Immature natural killer cell (primary cell): ENCODE measurements at regions not wholly inside any gene's neighbourhood (a gene's known extent, or its start where the extent isn't known, plus 50 kb on each side); places are given as distances from the start of the nearest gene placed in this dataset.
"Not testable (repeated sequence)": the region's sequence is repeated elsewhere in the genome, so short reads cannot be mapped to it uniquely, and the experiment has no call there.

Source experiments
- DNase-seq, 3 donors: peaks; one replicate each; pipeline ENCODE4 v3.0.0; 2022; ENCODE audit warnings: mixed read lengths in 1 of 3
- H3K27ac Mint-ChIP-seq, 6 donors: one replicate each; pipeline ENCODE4 v1.8.0; 2020; ENCODE audit warnings: mixed read lengths in 6 of 6, mild to moderate bottlenecking in 5 of 6, inconsistent platforms in 4 of 6, moderate library complexity in 3 of 6
- H3K27me3 Mint-ChIP-seq, 3 donors: one replicate each; pipeline ENCODE4 v1.8.0; 2020 to 2021; ENCODE audit warnings: low read depth in 3 of 3, mild to moderate bottlenecking in 3 of 3, mixed read lengths in 3 of 3, moderate library complexity in 3 of 3, inconsistent platforms in 1 of 3
- H3K36me3 Mint-ChIP-seq, 3 donors: one replicate each; pipeline ENCODE4 v1.8.0; 2020; ENCODE audit warnings: mixed read lengths in 3 of 3, inconsistent platforms in 2 of 3, mild to moderate bottlenecking in 2 of 3
- H3K4me1 Mint-ChIP-seq, 2 donors: one replicate each; pipeline ENCODE4 v1.8.0; 2020; ENCODE audit warnings: inconsistent platforms in 2 of 2, mild to moderate bottlenecking in 2 of 2, mixed read lengths in 2 of 2, moderate library complexity in 1 of 2
- H3K4me3 Mint-ChIP-seq, 5 donors: one replicate each; pipeline ENCODE4 v1.8.0; 2020; ENCODE audit warnings: mild to moderate bottlenecking in 5 of 5, mixed read lengths in 5 of 5, inconsistent platforms in 3 of 5, moderate library complexity in 3 of 5
- H3K9me3 Mint-ChIP-seq, 6 donors: one replicate each; pipeline ENCODE4 v1.8.0; 2020; ENCODE audit warnings: mild to moderate bottlenecking in 6 of 6, mixed read lengths in 6 of 6, inconsistent platforms in 4 of 6, moderate library complexity in 3 of 6

DNA sequence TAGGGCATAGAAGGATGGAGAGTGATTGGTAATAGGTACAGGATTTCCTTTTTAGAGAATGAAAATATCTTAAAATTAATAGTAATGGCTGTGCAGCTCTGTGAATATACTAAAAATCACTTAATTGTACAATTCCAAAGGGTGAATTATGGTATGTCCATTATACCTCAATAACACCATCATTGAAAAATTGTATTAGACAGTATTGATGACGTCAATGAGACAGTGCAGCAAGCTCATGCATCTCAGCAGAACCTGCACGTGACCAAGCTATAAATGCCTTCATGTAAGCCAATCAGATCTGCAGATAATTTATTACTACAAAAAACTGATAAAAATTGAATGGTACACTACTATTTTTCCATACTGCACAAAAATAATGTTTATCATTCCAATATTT lies 354.4 kb upstream of the CDH19 start:
- Mint-ChIP-seq H3K4me1 (no peaks in the 10 kb centered on the region), H3K9me3 (peaks cover 0 to 32% (median 6%) of the 10 kb centered on the region in 6 donors), H3K4me3 (no peak overlapping the region), H3K27ac (no peak overlapping the region), H3K36me3 (no peaks in the 10 kb centered on the region), H3K27me3 (peaks cover 0 to 2% (median 0%) of the 10 kb centered on the region in 3 donors)
- no peak for DNase-seq

DNA sequence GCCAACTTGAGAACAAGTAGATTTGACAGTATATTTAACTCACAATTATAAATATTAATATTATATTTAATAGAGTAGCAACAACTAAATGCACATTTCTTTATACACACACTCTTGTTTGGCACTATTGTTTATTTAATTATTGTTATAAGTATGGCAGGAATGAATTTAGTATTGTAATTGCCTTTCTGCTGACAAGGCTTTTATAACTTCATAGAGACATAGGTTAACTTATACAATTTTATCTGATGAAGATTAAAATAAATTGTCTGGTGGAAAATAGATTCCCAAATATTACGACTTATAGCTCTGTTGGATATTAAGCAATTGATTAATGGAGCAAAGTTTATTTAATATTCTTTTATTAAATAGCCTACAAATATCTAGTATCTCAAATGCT lies 347.9 kb upstream of the CDH19 start:
- H3K36me3 Mint-ChIP-seq: no peaks in the 10 kb centered on the region
- no peaks in the 10 kb centered on the region for H3K27me3 Mint-ChIP-seq
- no peak overlapping the region for H3K4me3 Mint-ChIP-seq
- no peak overlapping the region for H3K27ac Mint-ChIP-seq
- DNase-seq: no peak
- peaks cover 2 to 47% (median 26%) of the 10 kb centered on the region in 6 donors for H3K9me3 Mint-ChIP-seq
- no peaks in the 10 kb centered on the region for H3K4me1 Mint-ChIP-seq

DNA sequence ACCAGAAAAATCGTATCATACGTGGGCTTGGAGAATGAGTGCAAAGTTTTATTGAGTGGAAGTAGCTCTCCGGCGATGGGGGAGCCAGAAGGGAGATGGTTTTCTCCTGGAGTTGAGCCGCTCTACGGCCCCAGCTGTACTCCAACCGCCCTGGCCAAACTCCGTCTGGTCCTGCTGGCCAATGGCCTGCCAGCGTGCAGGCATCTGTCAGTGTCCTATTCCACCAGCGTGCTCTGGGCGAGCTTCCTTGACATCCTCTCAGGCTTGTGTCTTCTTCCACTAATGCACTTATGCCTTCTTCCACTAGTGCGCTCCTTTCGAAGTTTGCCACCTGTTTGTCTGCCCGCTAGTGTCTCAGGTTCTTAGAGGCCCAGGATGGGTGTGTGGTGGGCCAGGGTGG lies 345.5 kb upstream of the CDH19 start:
- no peaks in the 10 kb centered on the region for H3K27me3 Mint-ChIP-seq
- H3K4me1 Mint-ChIP-seq: no peaks in the 10 kb centered on the region
- DNase-seq: no peak
- H3K36me3 Mint-ChIP-seq: no peaks in the 10 kb centered on the region
- H3K9me3 Mint-ChIP-seq: peaks cover 6 to 49% (median 33%) of the 10 kb centered on the region in 6 donors
- H3K4me3 Mint-ChIP-seq: no peak overlapping the region
- H3K27ac Mint-ChIP-seq: no peak overlapping the region

DNA sequence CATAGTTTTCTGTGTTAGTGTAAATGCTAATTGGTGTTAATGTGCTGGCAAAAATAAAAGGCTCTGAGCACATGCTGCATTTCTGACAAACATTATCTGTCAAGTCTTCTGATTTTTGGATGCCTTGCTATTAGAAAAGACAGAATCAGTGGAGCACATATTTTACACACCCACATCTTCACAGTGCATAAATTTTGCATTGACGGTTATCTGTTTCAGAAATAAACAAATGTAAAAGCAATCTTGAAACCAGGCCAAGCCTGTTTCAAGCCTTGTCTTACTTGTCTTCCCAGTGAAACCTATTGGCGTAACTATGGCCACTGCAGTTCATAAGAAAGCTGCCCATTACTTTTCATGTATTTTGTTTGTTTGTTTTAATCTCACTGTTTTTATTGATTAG lies 333.7 kb upstream of the CDH19 start:
- H3K4me3 Mint-ChIP-seq: no peak overlapping the region
- no peak overlapping the region for H3K27ac Mint-ChIP-seq
- peaks cover 0 to 6% (median 0%) of the 10 kb centered on the region in 3 donors for H3K36me3 Mint-ChIP-seq
- H3K27me3 Mint-ChIP-seq: no peaks in the 10 kb centered on the region
- H3K9me3 Mint-ChIP-seq: peaks cover 2 to 30% (median 18%) of the 10 kb centered on the region in 6 donors
- no peak for DNase-seq
- no peaks in the 10 kb centered on the region for H3K4me1 Mint-ChIP-seq

DNA sequence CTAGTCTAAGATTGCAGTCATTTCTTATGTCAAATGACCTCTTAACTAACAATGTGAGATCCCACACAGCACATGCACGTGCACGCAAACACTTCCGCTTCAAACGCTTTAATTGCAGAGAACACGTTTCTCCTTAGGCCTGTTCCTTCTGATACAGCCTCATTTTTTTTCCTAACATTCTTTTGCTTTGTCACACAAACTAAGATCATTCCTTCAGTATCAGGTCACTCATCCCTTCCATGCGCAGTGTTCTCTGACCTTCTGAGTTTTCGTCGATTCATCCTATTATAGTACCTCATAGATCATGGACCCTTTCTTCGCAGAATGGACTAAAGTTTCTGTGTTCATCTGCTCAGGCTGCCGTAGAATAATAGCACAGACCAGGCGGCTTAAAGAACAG lies 327.1 kb upstream of the CDH19 start:
- H3K27ac Mint-ChIP-seq: no peak overlapping the region
- no peaks in the 10 kb centered on the region for H3K27me3 Mint-ChIP-seq
- no peak for DNase-seq
- H3K4me1 Mint-ChIP-seq: no peaks in the 10 kb centered on the region
- peaks cover 2 to 26% (median 15%) of the 10 kb centered on the region in 6 donors for H3K9me3 Mint-ChIP-seq
- peaks cover 0 to 3% (median 0%) of the 10 kb centered on the region in 3 donors for H3K36me3 Mint-ChIP-seq
- no peak overlapping the region for H3K4me3 Mint-ChIP-seq

DNA sequence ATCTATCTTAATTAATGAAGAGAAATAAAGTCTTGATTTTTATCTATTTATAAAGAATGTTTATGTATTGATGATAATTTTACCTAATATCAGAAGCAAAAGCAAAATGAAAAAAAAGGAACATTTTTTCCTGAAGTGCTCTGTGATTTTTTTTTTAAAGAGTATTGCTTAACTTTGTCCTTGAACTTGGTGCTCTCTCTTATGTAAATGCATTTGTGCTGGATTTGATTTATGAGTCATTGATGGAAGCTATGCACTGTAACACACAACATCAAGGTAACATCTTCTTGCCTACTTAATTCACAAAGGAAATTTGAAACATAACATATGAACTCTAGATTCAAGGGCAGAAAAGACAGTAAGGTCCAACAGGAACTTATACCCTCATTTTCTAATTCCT lies 312.9 kb upstream of the CDH19 start:
- no peaks in the 10 kb centered on the region for H3K36me3 Mint-ChIP-seq
- no peak overlapping the region for H3K27ac Mint-ChIP-seq
- no peaks in the 10 kb centered on the region for H3K4me1 Mint-ChIP-seq
- no peak for DNase-seq
- no peaks in the 10 kb centered on the region for H3K27me3 Mint-ChIP-seq
- no peak overlapping the region for H3K4me3 Mint-ChIP-seq
- H3K9me3 Mint-ChIP-seq: peaks cover 0 to 20% (median 6%) of the 10 kb centered on the region in 6 donors

DNA sequence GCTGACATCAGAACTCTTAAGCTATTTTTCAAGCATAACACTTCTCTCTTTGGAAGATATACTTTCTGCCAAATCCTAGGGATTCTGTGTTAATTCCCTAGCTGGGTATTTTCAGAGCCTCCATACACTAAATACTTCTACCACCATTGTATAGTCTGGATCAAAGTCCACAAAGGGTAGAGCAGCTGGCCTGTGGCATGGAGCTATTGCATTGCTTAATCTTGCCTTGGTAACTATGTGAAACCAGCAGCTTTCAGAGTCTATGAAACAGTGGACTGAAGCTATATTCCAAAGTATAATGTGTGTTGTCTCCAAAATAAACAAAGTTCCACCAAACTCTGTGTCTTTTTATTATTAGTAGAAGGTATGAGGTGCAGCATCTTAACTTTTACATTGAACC lies 296.9 kb upstream of the CDH19 start:
- DNase-seq: no peak
- peaks cover 0 to 2% (median 0%) of the 10 kb centered on the region in 3 donors for H3K27me3 Mint-ChIP-seq
- no peaks in the 10 kb centered on the region for H3K36me3 Mint-ChIP-seq
- H3K9me3 Mint-ChIP-seq: peaks cover 6 to 29% (median 10%) of the 10 kb centered on the region in 6 donors
- no peaks in the 10 kb centered on the region for H3K4me1 Mint-ChIP-seq
- H3K4me3 Mint-ChIP-seq: no peak overlapping the region
- H3K27ac Mint-ChIP-seq: no peak overlapping the region

DNA sequence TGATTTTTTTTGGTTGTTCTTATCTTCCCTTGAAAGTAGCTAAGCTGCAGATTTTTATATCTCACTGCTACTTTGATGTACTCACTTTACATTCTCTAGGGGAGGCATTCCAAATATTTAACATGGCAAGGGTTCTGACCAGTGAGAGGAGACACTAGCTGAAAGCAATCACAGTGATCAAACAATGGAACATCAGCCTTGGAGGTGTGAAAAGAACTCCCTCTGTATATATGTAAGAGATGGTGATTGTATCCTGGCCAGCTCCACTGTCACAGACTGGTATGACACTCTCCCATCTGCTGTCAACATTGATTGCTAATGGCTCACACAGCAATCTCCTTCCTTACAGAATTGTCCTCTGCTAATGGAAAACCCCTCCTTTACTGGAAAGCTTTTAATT lies 291.7 kb upstream of the CDH19 start:
- Mint-ChIP-seq H3K27ac (no peak overlapping the region), H3K36me3 (no peaks in the 10 kb centered on the region)

DNA sequence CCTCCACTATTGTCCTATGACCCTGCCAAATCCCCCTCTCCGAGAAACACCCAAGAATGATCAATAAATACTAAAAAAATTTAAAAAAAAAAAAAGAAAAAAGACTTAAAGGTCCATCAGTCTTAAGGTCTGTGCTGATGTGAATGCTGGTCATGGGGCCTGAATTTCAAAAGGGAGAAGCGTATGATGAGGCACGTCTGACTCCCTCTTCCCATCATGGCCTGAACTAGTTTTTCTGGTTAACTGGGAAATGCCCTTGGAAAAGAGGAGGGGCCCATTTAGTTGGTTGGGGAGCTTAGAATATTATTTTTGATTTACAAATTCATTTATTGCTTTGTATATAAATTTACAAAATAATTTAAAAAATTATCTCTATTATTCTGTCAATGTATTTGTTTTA lies 291.0 kb upstream of the CDH19 start:
- H3K4me3 Mint-ChIP-seq: no peak overlapping the region
- H3K27me3 Mint-ChIP-seq: peaks cover 0 to 2% (median 0%) of the 10 kb centered on the region in 3 donors

More for the DNA sequence above, 291.7 kb upstream of the CDH19 start:
- no peak for DNase-seq
- Mint-ChIP-seq H3K9me3 (peaks cover 2 to 19% (median 14%) of the 10 kb centered on the region in 6 donors), H3K27me3 (peaks cover 0 to 2% (median 0%) of the 10 kb centered on the region in 3 donors), H3K4me1 (no peaks in the 10 kb centered on the region), H3K4me3 (no peak overlapping the region)

DNA sequence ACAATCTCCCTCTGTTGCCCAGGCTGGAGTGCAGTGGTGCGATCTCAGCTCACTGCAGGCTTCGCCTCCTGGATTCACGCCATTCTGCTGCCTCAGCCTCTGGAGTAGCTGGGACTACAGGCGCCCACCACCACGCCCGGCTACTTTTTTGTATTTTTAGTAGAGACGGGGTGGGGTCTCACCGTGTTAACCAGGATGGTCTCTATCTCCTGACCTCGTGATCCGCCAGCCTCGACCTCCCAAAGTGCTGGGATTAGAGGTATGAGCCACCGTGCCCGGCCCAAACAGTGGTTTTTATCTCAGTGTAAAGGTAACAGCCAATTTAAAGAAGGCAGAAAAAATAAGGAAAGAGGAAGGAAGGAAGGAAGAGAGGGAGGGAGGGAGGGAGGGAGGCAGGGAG lies 288.5 kb upstream of the CDH19 start:
- not testable (repeated sequence) for H3K4me1 Mint-ChIP-seq, DNase-seq, H3K27me3 Mint-ChIP-seq

More for the DNA sequence above, 291.0 kb upstream of the CDH19 start:
- Mint-ChIP-seq H3K9me3 (peaks cover 2 to 22% (median 9%) of the 10 kb centered on the region in 6 donors), H3K27ac (no peak overlapping the region), H3K4me1 (no peaks in the 10 kb centered on the region), H3K36me3 (no peaks in the 10 kb centered on the region)
- no peak for DNase-seq

DNA sequence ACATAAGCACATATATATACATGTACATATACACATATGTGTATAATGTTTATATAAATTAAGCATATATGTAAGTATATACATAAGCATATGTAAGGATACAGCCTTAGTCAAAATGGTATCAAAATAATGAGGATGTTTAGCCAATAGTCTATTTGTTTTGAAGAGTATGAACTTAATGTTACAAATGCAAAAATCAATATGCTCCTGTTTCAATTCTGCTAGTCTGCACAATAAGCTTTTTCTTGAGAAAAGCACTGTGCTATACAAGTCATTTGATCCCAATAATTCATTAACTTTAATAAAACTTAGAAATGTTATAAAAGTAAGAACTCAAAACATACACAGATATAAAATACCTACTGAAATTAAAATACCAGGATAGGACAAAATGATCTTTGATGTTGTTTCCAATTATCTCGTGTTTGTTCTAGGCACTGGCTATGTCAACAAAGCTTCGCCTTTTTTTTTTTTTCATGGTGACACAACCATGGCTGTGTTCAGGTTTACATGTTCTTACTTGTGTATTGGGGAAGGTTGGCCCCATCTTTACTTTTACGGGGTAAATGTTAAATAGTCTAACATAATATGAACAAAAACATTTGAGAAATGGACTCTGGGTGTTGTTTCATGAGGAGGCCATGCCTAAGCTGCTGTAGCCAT lies 271.1 kb upstream of the CDH19 start:
- H3K9me3 Mint-ChIP-seq: peaks cover 0 to 6% (median 3%) of the 10 kb centered on the region in 6 donors
- no peak overlapping the region for H3K4me3 Mint-ChIP-seq
- no peaks in the 10 kb centered on the region for H3K27me3 Mint-ChIP-seq
- H3K4me1 Mint-ChIP-seq: no peaks in the 10 kb centered on the region
- DNase-seq: no peak
- H3K36me3 Mint-ChIP-seq: no peaks in the 10 kb centered on the region
- no peak overlapping the region for H3K27ac Mint-ChIP-seq

More for the DNA sequence above, 288.5 kb upstream of the CDH19 start:
- H3K4me3 Mint-ChIP-seq, H3K27ac Mint-ChIP-seq, H3K36me3 Mint-ChIP-seq: not testable (repeated sequence)
- H3K9me3 Mint-ChIP-seq: peaks cover 2 to 21% (median 5%) of the 10 kb centered on the region in 6 donors

DNA sequence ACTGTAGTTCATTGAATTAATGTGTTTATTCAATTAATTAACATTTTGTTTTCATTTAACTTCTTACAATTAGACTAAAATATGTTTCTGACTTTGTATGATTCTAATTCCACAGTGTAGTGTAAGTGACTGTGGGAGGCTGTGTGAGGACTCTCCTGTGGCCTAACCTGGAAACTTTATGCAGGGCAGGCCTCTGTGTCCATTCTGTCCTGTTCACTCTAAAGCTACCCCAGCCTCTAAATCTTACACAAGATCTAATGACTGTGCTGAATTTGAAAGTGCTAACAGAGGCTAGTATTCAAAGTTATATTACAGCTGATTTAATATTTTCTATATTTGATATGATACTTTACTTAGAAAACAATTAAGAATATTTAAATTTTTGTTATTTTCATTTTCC lies 270.5 kb upstream of the CDH19 start:
- Mint-ChIP-seq H3K9me3 (peaks cover 0 to 9% (median 7%) of the 10 kb centered on the region in 6 donors), H3K27ac (no peak overlapping the region), H3K27me3 (no peaks in the 10 kb centered on the region), H3K4me3 (no peak overlapping the region), H3K36me3 (no peaks in the 10 kb centered on the region), H3K4me1 (no peaks in the 10 kb centered on the region)
- no peak for DNase-seq

DNA sequence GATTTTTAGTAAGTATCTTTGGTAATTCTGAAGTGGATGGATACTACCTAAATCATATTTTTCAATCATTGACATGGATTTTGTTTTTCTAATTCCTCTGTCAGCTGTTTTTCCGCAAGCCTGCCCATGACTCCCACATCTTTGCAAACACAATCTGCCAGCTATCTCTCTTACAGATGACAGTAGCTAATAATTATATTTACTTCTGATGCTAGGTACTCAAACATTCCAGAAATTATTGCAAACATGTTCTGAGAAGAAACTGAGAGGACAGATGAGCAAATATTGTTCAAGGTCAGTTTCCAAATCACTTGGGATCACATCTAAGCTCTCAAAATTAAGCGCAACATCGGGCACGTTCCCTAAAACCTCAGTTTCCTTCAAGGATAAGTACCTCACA lies 270.0 kb upstream of the CDH19 start:
- no peak for DNase-seq
- H3K36me3 Mint-ChIP-seq: no peaks in the 10 kb centered on the region
- no peaks in the 10 kb centered on the region for H3K4me1 Mint-ChIP-seq
- H3K9me3 Mint-ChIP-seq: peaks cover 0 to 12% (median 7%) of the 10 kb centered on the region in 6 donors
- H3K27ac Mint-ChIP-seq: no peak overlapping the region
- H3K4me3 Mint-ChIP-seq: no peak overlapping the region
- no peaks in the 10 kb centered on the region for H3K27me3 Mint-ChIP-seq

DNA sequence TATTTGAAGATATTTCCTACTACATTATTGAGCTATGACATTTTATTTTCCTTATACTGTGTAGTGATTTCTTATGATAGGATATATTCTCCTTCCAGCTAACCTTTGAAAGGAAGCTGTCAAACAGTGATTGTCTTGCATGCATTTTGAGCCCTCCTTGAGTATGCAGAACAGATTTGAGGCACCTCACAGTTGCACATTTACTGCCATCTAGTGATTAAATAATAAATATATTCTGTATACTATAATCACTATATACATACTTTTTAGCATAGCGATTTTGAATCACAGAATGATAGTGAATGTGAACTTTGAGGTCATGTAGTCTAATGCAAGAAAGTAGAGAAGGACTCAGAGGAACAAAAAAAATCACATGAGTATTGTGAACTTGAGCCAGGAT lies 268.4 kb upstream of the CDH19 start:
- peaks cover 0 to 12% (median 7%) of the 10 kb centered on the region in 6 donors for H3K9me3 Mint-ChIP-seq
- H3K4me3 Mint-ChIP-seq: no peak overlapping the region
- no peak overlapping the region for H3K27ac Mint-ChIP-seq
- no peak for DNase-seq
- H3K4me1 Mint-ChIP-seq: no peaks in the 10 kb centered on the region
- H3K27me3 Mint-ChIP-seq: no peaks in the 10 kb centered on the region
- H3K36me3 Mint-ChIP-seq: no peaks in the 10 kb centered on the region

DNA sequence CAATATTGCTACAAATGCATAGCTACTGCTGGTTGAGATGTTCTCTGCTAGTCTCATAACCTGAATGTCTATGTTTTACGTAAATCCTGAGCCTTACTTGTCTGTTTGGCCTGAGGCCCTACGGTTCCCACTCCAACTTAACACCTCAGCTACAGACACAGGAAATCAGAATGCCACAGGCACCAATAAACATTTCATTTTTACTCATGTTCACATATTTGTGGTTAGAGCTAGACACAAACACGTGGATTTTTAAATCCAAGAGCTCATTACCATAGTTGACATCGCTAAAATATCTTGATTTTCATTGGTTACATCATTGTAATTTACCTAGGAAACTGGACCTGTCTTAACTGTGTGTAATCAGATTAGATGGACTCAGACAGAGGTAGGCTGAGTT lies 263.8 kb upstream of the CDH19 start:
- no peak overlapping the region for H3K4me3 Mint-ChIP-seq
- no peaks in the 10 kb centered on the region for H3K27me3 Mint-ChIP-seq
- no peak for DNase-seq
- no peaks in the 10 kb centered on the region for H3K36me3 Mint-ChIP-seq
- no peak overlapping the region for H3K27ac Mint-ChIP-seq
- H3K9me3 Mint-ChIP-seq: peaks cover 0 to 22% (median 10%) of the 10 kb centered on the region in 6 donors
- no peaks in the 10 kb centered on the region for H3K4me1 Mint-ChIP-seq
